PC-3 (cell line): ENCODE measurements at regions not wholly inside any gene's neighbourhood (a gene's known extent, or its start where the extent isn't known, plus 50 kb on each side); places are given as distances from the start of the nearest gene placed in this dataset.

ENCODE experiments used
- ATAC-seq: fragments of 200-7000 bp; cut with Tn5 transposase; 2 replicates; pipeline ENCODE4 v1.9.1; 2020; ENCODE audit warnings: mild to moderate bottlenecking, moderate library complexity
- BruUV-seq: library from RNA; stranded (reverse); fragments of 400-500 nt; replicated peaks from 2 replicates; lab custom pipeline; 2021; lab: Mats Ljungman, UMichigan
- CTCF ChIA-PET: fragments of 300-600 bp; sonication (Branson Sonifier 250); formaldehyde crosslinking; loops from one replicate; lab custom pipeline; 2022; ENCODE audit warnings: antibody characterized with exemption; lab: Charles Lee
- POLR2A ChIA-PET: fragments of 300-600 bp; sonication (Branson Sonifier 250); formaldehyde crosslinking; loops from one replicate; lab custom pipeline; 2022; ENCODE audit warnings: antibody characterized with exemption; ENCODE audit not compliant: unreplicated experiment; lab: Charles Lee
- DNase-seq: peaks from one replicate; pipeline ENCODE4 v3.0.0-alpha.2; 2015
- H2AFZ ChIP-seq: fragments of 300-600 bp; sonication (generic); 2 replicates; pipeline ENCODE4 v1.6.0; 2016; ENCODE audit warnings: antibody characterized with exemption, low read length
- H3F3A ChIP-seq: fragments of 300-600 bp; sonication (generic); one replicate; pipeline ENCODE4 v1.6.0; 2017; ENCODE audit warnings: antibody characterized with exemption, low read length, control low read depth, mild to moderate bottlenecking; ENCODE audit not compliant: unreplicated experiment
- H3K27ac ChIP-seq: fragments of 300-600 bp; sonication (generic); 2 replicates; pipeline ENCODE4 v1.5.1; 2016; ENCODE audit warnings: mild to moderate bottlenecking, low read length
- H3K27me3 ChIP-seq: fragments of 300-600 bp; sonication (generic); 2 replicates; pipeline ENCODE4 v1.6.1; 2016; ENCODE audit warnings: low read length, mixed read lengths
- H3K36me3 ChIP-seq: fragments of 300-600 bp; sonication (generic); 2 replicates; pipeline ENCODE4 v1.6.1; 2016; ENCODE audit warnings: low read depth, mixed run types, low read length, mixed read lengths
- H3K4me1 ChIP-seq: fragments of 300-600 bp; sonication (generic); 2 replicates; pipeline ENCODE4 v1.5.1; 2016; ENCODE audit warnings: low read length; ENCODE audit not compliant: insufficient read depth
- H3K4me2 ChIP-seq: fragments of 300-600 bp; sonication (generic); 2 replicates; pipeline ENCODE4 v1.6.0; 2016; ENCODE audit warnings: low read length
- H3K4me3 ChIP-seq: fragments of 300-600 bp; sonication (generic); 2 replicates; pipeline ENCODE4 v1.5.1; 2016; ENCODE audit warnings: mild to moderate bottlenecking, low read length, mixed read lengths
- H3K79me2 ChIP-seq: fragments of 300-600 bp; sonication (generic); 2 replicates; pipeline ENCODE4 v1.6.1; 2017; ENCODE audit warnings: low read length, mixed read lengths
- H3K9ac ChIP-seq: fragments of 300-600 bp; sonication (generic); 2 replicates; pipeline ENCODE4 v1.6.0; 2016; ENCODE audit warnings: mild to moderate bottlenecking, low read length
- H3K9me2 ChIP-seq: fragments of 300-600 bp; sonication (generic); replicated peaks from 2 replicates; pipeline ENCODE4 v1.6.1; 2016; ENCODE audit warnings: mixed run types, low read length, mixed read lengths
- H3K9me3 ChIP-seq: fragments of 300-600 bp; sonication (generic); 2 replicates; pipeline ENCODE4 v1.6.1; 2016; ENCODE audit warnings: low read length, mixed read lengths
- H4K20me1 ChIP-seq: fragments of 300-600 bp; sonication (generic); 2 replicates; pipeline ENCODE4 v1.6.1; 2016; ENCODE audit warnings: low read length, mixed read lengths
- CTCF ChIP-seq: fragments of 300-600 bp; sonication (generic); conservative IDR thresholded peaks from 2 replicates; pipeline ENCODE4 v1.5.1; 2017; ENCODE audit warnings: antibody characterized with exemption, low read depth, mild to moderate bottlenecking, low read length
- EZH2 ChIP-seq: fragments of 300-600 bp; sonication (generic); IDR thresholded peaks from one replicate; pipeline ENCODE4 v1.6.1; 2017; ENCODE audit warnings: antibody characterized with exemption, mild to moderate bottlenecking, low read length; ENCODE audit not compliant: unreplicated experiment
- EZH2phosphoT487 ChIP-seq: fragments of 300-600 bp; sonication (generic); IDR thresholded peaks from 2 replicates; pipeline ENCODE4 v1.6.1; 2018; ENCODE audit warnings: mild to moderate bottlenecking, antibody characterized with exemption, low read length, borderline replicate concordance
- intact Hi-C: fragments of 100-400 bp; cut with micrococcal nuclease; formaldehyde crosslinking; loops from 2 replicates; pipeline ENCODE4 v1.9.0; 2023

GRCh38 chr3:7854266-7854665, 647.4 kb upstream of the LMCD1 start:
- Histone ChIP-seq H3K4me1 (no peaks in the 10 kb centered on the region), H3K27ac (no peak overlapping the region), H3K9me2 (no peaks in the 10 kb centered on the region), H3K36me3 (no peaks in the 10 kb centered on the region), H3K9me3 (peaks cover 32% of the 10 kb centered on the region), H2AFZ (no peak overlapping the region), H3K79me2 (no peaks in the 10 kb centered on the region), H3K9ac (no peak overlapping the region), H3F3A (no peaks in the 10 kb centered on the region), H4K20me1 (no peaks in the 10 kb centered on the region), H3K4me2 (no peak overlapping the region), H3K4me3 (no peak overlapping the region), H3K27me3 (no peaks in the 10 kb centered on the region)
- ATAC-seq (no peak), DNase-seq (no peak)
- ChIA-PET CTCF (no interaction called here), POLR2A (no interaction called here)
- no TSS peak for BruUV-seq
- TF ChIP-seq CTCF (no peak), EZH2phosphoT487 (no peak), EZH2 (no peak)
- intact Hi-C loops = no loop called here

DNA sequence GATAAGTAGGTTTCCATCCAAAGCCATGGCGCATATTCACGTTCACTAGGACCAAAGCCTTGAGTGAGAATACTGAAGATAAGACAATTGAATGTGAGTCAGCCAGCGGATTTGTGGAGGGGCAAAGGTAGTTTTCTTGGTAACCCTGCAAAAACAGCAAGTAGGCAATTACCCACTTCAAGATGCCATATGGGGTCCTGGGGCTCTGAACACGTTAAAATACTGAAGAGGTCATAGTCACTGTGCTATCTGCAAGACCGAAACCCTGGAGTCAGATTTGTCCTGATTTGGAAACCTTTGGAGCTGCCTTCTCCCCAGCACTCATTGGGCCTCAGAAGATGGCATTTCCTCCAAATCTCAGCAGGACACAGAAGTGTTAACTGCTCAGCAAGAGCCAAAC, 646.9 kb upstream of the LMCD1 start:
- H3K27me3 ChIP-seq = no peaks in the 10 kb centered on the region
- POLR2A ChIA-PET = no interaction called here

More for the DNA sequence above, 646.9 kb upstream of the LMCD1 start:
- Histone ChIP-seq H3K4me3 (no peak overlapping the region), H3K79me2 (no peaks in the 10 kb centered on the region), H3K36me3 (no peaks in the 10 kb centered on the region), H3F3A (no peaks in the 10 kb centered on the region), H2AFZ (no peak overlapping the region), H4K20me1 (no peaks in the 10 kb centered on the region), H3K9me2 (no peaks in the 10 kb centered on the region), H3K9me3 (peaks cover 30% of the 10 kb centered on the region), H3K4me2 (no peak overlapping the region), H3K27ac (no peak overlapping the region), H3K9ac (no peak overlapping the region), H3K4me1 (no peaks in the 10 kb centered on the region)
- no peak for DNase-seq
- no peak for ATAC-seq
- intact Hi-C loops = no loop called here
- no TSS peak for BruUV-seq
- CTCF ChIA-PET = no interaction called here
- TF ChIP-seq CTCF (no peak), EZH2phosphoT487 (no peak), EZH2 (no peak)
